Thyroid gland (tissue), 4 donors: ENCODE measurements at regions not wholly inside any gene's neighbourhood (a gene's known extent, or its start where the extent isn't known, plus 50 kb on each side); places are given as distances from the start of the nearest gene placed in this dataset.

Experiments used
- CTCF ChIP-seq, 6 experiments: fragments of 200-600 bp in 3 of 6; fragments of 450-650 bp in 3 of 6; sonication (generic) in 3 of 6; IDR thresholded peaks; one replicate each; pipeline ENCODE4 v1.5.1; 2016 to 2019; ENCODE audit warnings: antibody characterized with exemption in 6 of 6, mild to moderate bottlenecking in 2 of 6, inconsistent platforms in 1 of 6, moderate library complexity in 1 of 6
- POLR2A ChIP-seq, 2 donors: fragments of 450-650 bp; IDR thresholded peaks; one replicate each; pipeline ENCODE4 v1.6.1; 2017; ENCODE audit warnings: antibody characterized with exemption in 2 of 2, mild to moderate bottlenecking in 2 of 2, moderate library complexity in 1 of 2

- TF ChIP-seq POLR2A (IDR thresholded peaks at IDR 0.05) (no peak), CTCF (IDR thresholded peaks at IDR 0.05) (no peak)
Observed at GRCh38 chrX:34343001-34343400, 210.9 kb upstream of the FAM47A start.
